GM03348 (cell line): ENCODE measurements at regions not wholly inside any gene's neighbourhood (a gene's known extent, or its start where the extent isn't known, plus 50 kb on each side); places are given as distances from the start of the nearest gene placed in this dataset.

Experiments
- DNase-seq: peaks from one replicate; pipeline ENCODE4 v3.0.0; 2012; ENCODE audit warnings: low spot score

GRCh38 chr2:240226672-240227537, 86.4 kb upstream of the OTOS start:
- DNase-seq = no peak

- no peak for DNase-seq
Observed at GRCh38 chr2:240227538-240228428, 87.3 kb upstream of the OTOS start.

- no peak for DNase-seq
Observed at GRCh38 chr2:240229005-240229404, 88.5 kb upstream of the OTOS start.

- DNase-seq = no peak
Observed at GRCh38 chr2:240229603-240230235, 89.3 kb upstream of the OTOS start.

GRCh38 chr2:240230291-240230931, 90.0 kb upstream of the OTOS start:
- no peak for DNase-seq

GRCh38 chr2:240231838-240232244, 91.4 kb upstream of the OTOS start:
- no peak for DNase-seq

- no peak for DNase-seq
Observed at GRCh38 chr2:240232264-240232915, 91.9 kb upstream of the OTOS start.

- peak; percentile 96 for DNase-seq
Observed at GRCh38 chr2:240232961-240233884, 92.8 kb upstream of the OTOS start.

GRCh38 chr2:240233885-240234502, 93.5 kb upstream of the OTOS start:
- DNase-seq = no peak

- DNase-seq = no peak
Observed at GRCh38 chr2:240234503-240234951, 94.1 kb upstream of the OTOS start.

GRCh38 chr2:240235149-240235803, 94.8 kb upstream of the OTOS start:
- no peak for DNase-seq

- no peak for DNase-seq
Observed at GRCh38 chr2:240235811-240236210, 95.4 kb upstream of the OTOS start.

GRCh38 chr2:240236217-240237111, 96.0 kb upstream of the OTOS start:
- DNase-seq = no peak

- no peak for DNase-seq
Observed at GRCh38 chr2:240237609-240238174, 97.2 kb upstream of the OTOS start.

GRCh38 chr2:240238201-240238600, 97.7 kb upstream of the OTOS start:
- no peak for DNase-seq

- no peak for DNase-seq
Observed at GRCh38 chr2:240238786-240239185, 98.3 kb upstream of the OTOS start.

- no peak for DNase-seq
Observed at GRCh38 chr2:240239325-240239724, 98.9 kb upstream of the OTOS start.
